ENCODE measurements at regions not wholly inside any gene's neighbourhood (a gene's known extent, or its start where the extent isn't known, plus 50 kb on each side); places are given as distances from the start of the nearest gene placed in this dataset.

- DNase-seq (ENCODE audit: low spot score): no peak
Measured at GRCh38 chr6:44062771-44063560, 64.3 kb downstream of the MRPL14 start.

- DNase-seq (ENCODE audit: low spot score): no peak
Measured at GRCh38 chr6:44062105-44062770, 65.0 kb downstream of the MRPL14 start.

- no peak for DNase-seq (ENCODE audit: low spot score)
Measured at GRCh38 chr6:44061375-44062104, 65.7 kb downstream of the MRPL14 start.

DNA sequence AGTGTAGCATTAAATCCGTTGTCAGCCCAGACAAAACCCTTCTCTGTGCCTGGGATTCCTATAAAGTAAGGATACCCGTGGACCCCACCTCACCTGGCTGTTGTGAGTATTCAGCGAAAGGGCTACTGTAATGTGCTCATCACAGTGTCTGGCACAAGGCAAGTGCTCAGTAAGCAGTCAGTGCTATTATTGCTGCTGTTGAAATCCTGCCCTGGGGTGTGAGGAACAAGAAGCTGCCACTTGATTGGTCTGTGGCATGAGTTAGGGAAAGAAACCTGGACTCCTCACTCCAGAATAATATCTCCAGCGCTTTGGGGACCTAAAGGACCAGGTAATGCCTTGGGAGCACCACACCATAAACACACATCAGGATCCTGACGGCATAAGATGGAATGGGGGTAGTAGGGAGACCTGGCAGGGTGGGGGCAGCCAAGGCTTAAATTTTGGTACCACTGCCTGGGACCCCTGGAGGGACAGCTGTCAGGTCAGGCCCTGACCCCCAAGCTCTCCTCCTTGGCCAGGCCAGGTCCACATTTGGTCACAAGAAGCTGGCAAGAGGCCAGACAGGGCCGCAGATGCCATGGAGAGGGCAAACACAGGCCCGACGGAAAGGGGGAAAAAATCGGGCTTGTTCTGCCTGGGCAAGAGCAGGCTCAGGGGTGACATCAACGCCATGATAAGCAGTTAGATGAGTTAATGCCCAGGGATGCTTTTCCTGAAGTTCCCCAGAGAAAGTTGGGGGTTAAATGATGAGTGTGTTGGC is 66.5 kb downstream of the MRPL14 start:
- no peak for DNase-seq (ENCODE audit: low spot score)

DNA sequence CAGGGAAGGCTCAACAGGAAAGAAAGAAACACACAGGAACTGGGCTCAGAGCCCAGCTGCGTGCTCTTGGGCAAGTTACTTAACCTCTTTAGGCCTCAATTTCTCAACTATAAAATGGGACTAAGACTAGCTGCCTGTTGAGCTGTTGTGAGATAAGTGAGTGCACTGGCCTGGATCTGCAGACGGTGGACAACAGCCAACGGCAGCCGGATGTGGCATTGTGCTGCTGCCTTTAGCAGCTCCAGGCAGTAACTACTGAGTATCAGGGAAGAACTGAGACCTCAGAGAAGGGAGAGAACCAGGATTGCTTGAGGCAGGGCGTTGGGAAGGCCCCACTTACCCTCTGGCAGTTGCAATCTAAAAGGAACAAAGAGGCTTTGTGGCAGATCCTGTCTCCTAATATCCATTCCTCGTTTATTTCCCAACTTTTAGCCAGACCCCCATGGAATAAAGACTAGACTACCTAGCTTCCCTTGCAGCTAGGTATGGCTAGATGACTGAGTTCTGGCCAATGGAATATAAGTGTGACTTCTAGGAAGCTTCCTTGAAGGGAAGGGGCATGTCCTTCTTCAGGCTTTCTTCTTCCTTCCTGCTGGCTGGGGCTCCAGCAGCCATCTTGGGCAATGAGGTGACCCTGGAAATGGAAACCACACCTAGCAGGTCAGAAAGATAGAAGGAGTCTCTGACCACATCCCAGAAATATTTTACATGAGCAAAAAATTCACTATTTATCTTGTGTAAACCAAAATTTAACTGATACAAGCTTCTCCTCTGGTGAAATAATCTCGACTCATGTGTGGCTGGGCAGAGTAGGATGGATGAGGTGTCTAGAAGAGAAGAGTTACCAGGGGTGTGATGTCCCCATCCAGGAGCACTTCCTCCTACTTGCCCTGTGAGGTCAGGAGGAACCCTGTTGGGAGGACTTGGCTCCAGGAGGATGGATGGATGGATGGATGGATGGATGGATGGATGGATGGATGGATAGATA is 67.6 kb downstream of the MRPL14 start:
- no peak for DNase-seq (ENCODE audit: low spot score)

- no peak for DNase-seq (ENCODE audit: low spot score)
Measured at GRCh38 chr6:44058617-44059358, 68.5 kb downstream of the MRPL14 start.

DNA sequence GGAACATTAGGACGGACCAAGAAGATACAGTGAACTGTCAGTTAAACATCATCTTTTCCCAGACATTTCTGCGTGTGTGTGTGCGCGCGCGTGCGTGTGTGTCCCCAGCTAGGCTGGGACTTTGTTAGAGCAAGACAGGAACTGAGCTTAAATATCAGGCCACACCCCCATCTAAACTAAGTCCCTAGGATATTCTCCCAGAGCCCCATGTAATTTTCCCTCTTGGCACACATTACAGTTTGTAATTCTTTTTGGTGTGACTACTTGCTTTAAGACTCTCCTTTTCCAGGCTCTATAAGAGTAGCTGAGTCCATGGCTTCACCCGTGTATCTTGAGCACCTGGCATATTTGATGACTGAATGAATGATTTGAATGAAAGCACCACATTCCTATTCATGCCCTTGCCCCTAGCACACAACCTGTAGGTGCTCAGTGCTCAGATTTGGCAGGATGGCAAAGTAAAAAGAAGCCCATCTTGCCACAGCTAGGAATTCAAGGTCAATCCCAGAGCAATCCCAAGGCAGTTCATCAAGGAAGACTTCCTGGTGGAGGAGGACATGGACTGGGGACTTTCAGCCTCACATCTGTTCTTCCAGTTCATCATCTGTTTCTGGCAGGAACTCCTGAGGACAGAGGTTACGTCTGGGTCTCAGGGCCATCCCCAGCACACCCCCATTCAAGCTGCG is 69.2 kb downstream of the MRPL14 start:
- DNase-seq (ENCODE audit: low spot score): no peak

- DNase-seq (ENCODE audit: low spot score): no peak
Measured at GRCh38 chr6:44057238-44057930, 69.9 kb downstream of the MRPL14 start.

- DNase-seq (ENCODE audit: low spot score): no peak
Measured at GRCh38 chr6:44056392-44057237, 70.6 kb downstream of the MRPL14 start.

DNA sequence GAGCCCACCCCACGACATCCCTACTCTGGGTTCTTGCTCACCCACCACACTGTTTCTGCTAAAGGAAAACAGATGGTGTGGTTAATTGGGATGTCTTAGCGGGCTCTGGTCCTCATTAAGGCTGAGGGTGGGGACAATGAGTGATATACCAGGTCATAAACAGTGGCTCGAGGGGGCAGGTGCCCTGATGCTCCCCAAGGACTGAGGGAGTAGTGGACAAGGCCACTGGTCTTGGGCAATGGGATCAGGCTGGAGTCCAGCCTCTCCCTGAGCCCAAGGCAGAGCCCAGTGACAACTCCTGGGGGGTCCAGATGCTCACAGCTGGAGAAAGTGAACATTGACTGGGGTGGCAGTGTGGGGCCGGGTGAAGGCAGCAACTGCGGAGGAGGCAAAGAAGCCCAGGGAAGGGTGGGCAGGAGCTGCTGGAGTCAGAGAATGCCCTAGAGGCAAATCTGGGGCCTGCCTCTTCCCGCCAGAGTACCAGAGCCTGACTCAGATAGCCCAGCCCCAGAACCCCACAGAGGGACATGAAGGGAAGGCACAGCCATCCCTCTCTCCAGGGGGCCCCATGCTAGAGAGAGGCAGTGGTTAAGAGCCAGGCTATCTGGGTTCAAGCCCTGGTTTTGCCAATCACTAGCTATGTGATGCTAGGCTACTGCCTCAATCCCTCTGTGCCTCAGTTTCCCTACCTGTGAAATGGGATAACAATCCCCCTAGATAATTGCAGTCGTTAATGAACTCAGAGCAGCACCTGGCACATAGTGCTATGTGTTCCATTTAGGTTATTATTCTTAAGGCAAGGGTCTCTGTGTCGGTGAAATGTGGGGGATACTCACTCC is 72.3 kb downstream of the MRPL14 start:
- no peak for DNase-seq (ENCODE audit: low spot score)

DNA sequence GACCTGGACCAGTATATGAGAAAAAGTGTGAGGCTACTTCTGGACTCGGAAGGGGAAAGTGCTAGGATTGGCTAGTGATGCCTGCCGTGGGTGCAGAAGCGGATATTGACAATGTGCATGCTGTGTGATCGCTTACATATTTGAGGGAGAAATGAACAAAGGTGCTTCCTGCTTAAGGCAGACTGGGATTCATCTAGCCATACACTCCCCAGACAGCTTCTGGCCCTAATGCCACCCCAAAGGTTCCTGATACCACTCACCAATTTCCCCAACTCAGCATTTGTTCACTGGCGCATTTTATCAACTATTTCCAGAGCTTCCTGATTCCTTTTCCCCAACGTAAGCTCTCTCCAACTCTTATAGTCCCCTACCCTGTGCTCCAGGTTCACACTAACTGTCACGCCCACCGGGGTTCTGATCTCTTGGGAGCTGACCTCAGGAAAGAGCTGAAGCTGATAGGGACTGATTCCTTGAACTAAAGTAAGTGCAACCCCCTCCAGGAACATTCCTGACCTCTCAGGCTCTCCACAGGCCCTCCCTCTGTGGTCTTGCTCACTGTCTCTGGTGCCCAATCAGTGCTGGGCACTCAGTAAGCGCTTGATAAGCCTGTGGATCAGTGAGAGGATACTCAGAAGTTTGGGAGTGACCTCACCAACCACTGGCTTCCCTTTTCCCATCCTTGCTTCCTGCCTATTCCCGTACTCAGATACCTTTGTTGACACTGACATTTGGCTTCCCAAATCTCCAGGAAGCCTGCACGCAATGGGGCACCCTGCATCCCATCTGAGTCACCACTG is 73.3 kb downstream of the MRPL14 start:
- DNase-seq (ENCODE audit: low spot score): no peak

GRCh38 chr6:44053106-44053756 is 74.0 kb downstream of the MRPL14 start:
- DNase-seq (ENCODE audit: low spot score): no peak

- no peak for DNase-seq (ENCODE audit: low spot score)
Measured at GRCh38 chr6:44052419-44053023, 74.7 kb downstream of the MRPL14 start.

GRCh38 chr6:44051515-44051914 is 75.7 kb downstream of the MRPL14 start:
- no peak for DNase-seq (ENCODE audit: low spot score)

DNA sequence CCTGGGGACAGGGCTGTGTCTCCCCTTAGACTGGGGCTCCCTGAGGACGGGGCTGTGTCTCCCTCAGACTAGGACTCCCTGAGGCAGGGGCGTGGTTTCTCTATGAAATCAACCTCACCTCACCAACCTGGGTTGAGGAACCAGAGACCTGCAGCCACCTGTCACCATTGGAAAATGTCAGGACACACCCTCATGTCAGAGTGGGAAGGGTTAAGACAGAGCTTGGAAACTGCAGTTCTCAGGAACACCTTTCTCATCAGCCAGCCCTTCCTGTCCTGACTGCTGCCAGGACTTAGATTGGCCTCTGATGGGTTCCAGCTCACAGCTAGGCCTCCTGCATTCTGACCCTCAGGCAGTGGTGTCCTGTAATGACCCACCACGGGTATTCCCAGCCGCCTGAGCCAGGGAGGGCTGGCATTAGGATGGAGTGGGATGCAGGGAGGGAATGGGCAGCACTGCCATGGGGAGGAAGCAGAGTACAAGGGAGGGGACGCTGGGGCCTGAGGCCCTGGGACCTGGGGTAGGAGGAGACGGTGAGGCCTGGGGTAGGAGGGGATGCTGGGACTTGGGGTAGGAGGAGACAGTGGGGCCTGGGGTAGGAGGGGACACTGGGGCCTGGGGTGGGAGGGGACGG is 76.3 kb downstream of the MRPL14 start:
- no peak for DNase-seq (ENCODE audit: low spot score)

Data from left forelimb (tissue), 1 donor.